Central memory CD8-positive, alpha-beta T cell (primary cell): ENCODE measurements at regions not wholly inside any gene's neighbourhood (a gene's known extent, or its start where the extent isn't known, plus 50 kb on each side); places are given as distances from the start of the nearest gene placed in this dataset.

Experiments
- ATAC-seq: fragments of 150-1000 bp; cut with Tn5 transposase; replicated peaks from 2 replicates; pipeline ENCODE4 v1.10.0; 2022; ENCODE audit warnings: mild to moderate bottlenecking, moderate FRiP score, moderate number of reproducible peaks; ENCODE audit not compliant: poor library complexity, severe bottlenecking; ENCODE audit errors: extremely low read depth
- DNase-seq, 2 donors: peaks; one replicate each; pipeline ENCODE4 v3.0.0; 2021; ENCODE audit warnings: low spot score in 2 of 2
- H3K27ac Mint-ChIP-seq: one replicate; pipeline ENCODE4 v1.8.0; 2022; ENCODE audit warnings: low read depth, mild to moderate bottlenecking, moderate library complexity, mixed read lengths
- H3K27me3 Mint-ChIP-seq: one replicate; pipeline ENCODE4 v1.8.0; 2022; ENCODE audit warnings: mixed read lengths
- H3K36me3 Mint-ChIP-seq: one replicate; pipeline ENCODE4 v1.8.0; 2022; ENCODE audit warnings: mild to moderate bottlenecking, moderate library complexity, mixed read lengths; ENCODE audit not compliant: insufficient read depth
- H3K4me1 Mint-ChIP-seq: one replicate; pipeline ENCODE4 v1.8.0; 2022; ENCODE audit warnings: mixed read lengths
- H3K4me3 Mint-ChIP-seq: one replicate; pipeline ENCODE4 v1.8.0; 2022; ENCODE audit warnings: mild to moderate bottlenecking, moderate library complexity, mixed read lengths
- H3K9me3 Mint-ChIP-seq: one replicate; pipeline ENCODE4 v1.8.0; 2022; ENCODE audit warnings: mixed read lengths

DNA sequence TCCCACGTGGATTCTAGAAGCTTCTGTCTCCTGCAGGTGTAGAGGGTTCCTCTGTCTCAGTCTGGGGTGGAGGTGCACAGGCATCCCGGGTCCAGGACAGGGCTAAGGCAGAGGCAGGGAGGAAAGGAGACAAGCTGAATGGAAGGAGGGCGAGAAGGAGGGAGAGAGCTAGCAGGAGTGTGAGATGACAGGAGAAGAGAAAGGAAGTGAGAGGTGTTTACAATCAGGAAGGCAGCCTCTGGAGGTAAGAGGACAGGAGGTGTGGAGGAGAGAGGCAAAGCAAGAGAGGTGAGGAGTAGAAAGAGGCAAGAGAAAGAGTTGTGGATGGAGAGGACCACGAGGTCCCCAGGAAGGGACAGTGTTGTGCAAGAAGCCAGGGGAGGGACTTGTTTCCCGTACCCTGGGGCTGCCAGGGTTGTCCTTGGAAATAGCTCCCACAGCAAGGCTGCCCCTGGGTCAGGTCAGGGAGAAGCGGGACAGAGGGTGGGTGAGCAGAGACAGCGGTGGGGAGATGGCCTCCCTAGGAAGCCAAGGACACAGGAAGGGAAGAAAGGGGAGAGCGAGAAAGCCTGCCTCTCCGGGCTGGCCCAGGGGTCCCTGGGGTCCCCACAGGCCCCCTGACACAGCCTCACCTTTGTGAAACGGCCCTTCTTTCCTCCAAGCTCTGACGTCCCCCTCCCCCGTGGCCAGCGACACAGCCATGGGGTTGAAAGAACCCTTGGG is 136.9 kb downstream of the CYP26B1 start:
- H3K9me3 Mint-ChIP-seq: no peaks in the 10 kb centered on the region
- H3K27ac Mint-ChIP-seq: no peak overlapping the region
- no peak overlapping the region for H3K4me3 Mint-ChIP-seq
- H3K36me3 Mint-ChIP-seq: peaks cover 2% of the 10 kb centered on the region
- H3K4me1 Mint-ChIP-seq: no peaks in the 10 kb centered on the region
- no peak for DNase-seq
- peaks cover 11% of the 10 kb centered on the region for H3K27me3 Mint-ChIP-seq
- no peak for ATAC-seq

DNA sequence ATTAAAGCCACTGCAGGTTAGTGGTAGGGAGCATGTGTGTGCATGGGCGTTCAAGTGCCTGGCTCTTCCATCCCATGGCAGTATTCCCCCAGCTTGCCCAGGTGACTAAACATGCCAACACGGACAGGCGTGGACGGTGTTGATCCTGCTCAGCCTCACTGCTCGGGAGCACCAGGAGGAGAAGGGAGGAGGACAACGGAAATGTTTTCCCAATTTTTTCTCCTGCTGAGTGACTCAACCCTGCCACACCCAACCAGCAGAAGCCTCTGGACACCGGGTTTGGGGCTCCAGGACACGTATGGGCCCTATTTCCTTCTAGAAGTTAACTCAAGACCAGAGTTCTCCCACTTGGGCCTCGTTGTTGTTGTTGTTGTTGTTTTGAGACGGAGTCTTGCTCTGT is 139.1 kb downstream of the CYP26B1 start:
- no peak for DNase-seq
- H3K9me3 Mint-ChIP-seq: no peaks in the 10 kb centered on the region
- no peak overlapping the region for H3K27ac Mint-ChIP-seq
- no peaks in the 10 kb centered on the region for H3K4me1 Mint-ChIP-seq
- peaks cover 11% of the 10 kb centered on the region for H3K27me3 Mint-ChIP-seq
- peaks cover 2% of the 10 kb centered on the region for H3K36me3 Mint-ChIP-seq
- ATAC-seq: no peak
- no peak overlapping the region for H3K4me3 Mint-ChIP-seq

DNA sequence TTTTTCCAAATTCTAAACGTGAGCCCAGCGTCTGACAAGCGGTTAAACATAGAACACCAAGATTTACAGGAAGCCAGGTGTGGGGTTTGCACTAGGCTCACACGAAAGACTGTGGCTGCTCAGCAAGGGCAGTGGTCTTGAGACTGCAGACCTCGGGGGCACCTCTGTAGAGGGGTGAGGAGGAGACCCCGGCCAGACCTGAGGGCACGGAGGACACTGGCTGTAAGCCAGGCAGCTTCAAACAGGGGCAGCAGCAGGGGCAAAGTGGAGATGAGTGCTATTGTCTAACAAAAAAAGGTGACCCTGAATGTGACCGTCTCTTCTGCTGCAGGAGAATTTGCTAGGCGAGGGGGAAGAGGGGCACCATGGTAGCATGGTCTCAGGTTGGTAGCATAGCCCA is 140.3 kb downstream of the CYP26B1 start:
- H3K9me3 Mint-ChIP-seq: no peaks in the 10 kb centered on the region
- ATAC-seq (no peak), DNase-seq (no peak)
- no peak overlapping the region for H3K4me3 Mint-ChIP-seq
- H3K27ac Mint-ChIP-seq: no peak overlapping the region
- H3K4me1 Mint-ChIP-seq: no peaks in the 10 kb centered on the region
- H3K27me3 Mint-ChIP-seq: peaks cover 19% of the 10 kb centered on the region
- peaks cover 2% of the 10 kb centered on the region for H3K36me3 Mint-ChIP-seq

DNA sequence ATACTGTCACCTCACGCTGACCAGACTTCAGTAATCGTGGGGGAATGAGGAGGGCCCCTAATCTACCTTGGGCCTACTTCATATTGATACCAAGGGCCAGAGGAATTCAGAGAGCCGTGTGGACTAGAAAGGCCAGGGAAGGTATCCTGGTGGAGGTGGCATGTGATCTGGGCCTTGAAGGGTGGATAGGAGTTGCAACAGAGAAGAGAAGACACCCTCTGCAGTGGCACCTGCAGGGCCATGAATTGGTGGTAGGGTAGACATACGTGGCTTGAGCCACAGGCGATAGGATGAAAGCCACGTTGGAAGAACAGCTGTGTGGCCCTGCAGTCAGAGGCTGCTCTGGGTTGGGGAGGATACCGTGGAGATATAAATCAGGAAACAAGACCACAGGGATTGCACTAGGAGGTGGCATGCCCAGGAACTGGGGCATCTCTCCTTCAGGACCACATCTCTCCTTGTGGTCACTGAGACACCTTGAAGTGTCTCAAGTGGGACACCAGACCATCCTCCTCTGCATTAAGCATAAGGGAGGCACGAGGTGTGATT is 141.4 kb downstream of the CYP26B1 start:
- Mint-ChIP-seq H3K27ac (no peak overlapping the region), H3K4me3 (no peak overlapping the region), H3K27me3 (peaks cover 21% of the 10 kb centered on the region), H3K36me3 (peaks cover 2% of the 10 kb centered on the region), H3K4me1 (no peaks in the 10 kb centered on the region), H3K9me3 (no peaks in the 10 kb centered on the region)
- DNase-seq (no peak), ATAC-seq (no peak)

DNA sequence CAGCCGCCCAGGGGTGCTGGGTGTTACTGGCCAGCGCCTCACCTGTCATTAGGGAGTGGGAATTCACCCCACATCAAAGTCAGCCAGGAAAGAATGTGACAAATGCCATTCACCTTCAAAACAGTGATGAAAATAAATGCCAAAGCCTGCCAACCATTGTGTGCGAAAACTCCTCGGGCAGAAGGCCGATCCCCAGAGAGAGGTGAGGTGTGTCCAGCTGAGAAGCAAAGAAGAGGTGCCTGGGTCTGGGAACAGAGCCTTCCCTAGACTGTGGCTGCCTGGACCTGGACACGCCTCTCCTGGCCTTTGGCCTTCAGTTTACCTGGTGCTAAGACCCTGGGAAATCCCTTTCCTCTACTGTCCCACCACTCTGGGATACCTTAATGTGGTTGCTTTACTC is 142.7 kb downstream of the CYP26B1 start:
- Mint-ChIP-seq H3K27me3 (peaks cover 20% of the 10 kb centered on the region), H3K4me3 (no peak overlapping the region), H3K27ac (no peak overlapping the region), H3K36me3 (peaks cover 2% of the 10 kb centered on the region), H3K4me1 (no peaks in the 10 kb centered on the region), H3K9me3 (no peaks in the 10 kb centered on the region)
- DNase-seq (no peak), ATAC-seq (no peak)

DNA sequence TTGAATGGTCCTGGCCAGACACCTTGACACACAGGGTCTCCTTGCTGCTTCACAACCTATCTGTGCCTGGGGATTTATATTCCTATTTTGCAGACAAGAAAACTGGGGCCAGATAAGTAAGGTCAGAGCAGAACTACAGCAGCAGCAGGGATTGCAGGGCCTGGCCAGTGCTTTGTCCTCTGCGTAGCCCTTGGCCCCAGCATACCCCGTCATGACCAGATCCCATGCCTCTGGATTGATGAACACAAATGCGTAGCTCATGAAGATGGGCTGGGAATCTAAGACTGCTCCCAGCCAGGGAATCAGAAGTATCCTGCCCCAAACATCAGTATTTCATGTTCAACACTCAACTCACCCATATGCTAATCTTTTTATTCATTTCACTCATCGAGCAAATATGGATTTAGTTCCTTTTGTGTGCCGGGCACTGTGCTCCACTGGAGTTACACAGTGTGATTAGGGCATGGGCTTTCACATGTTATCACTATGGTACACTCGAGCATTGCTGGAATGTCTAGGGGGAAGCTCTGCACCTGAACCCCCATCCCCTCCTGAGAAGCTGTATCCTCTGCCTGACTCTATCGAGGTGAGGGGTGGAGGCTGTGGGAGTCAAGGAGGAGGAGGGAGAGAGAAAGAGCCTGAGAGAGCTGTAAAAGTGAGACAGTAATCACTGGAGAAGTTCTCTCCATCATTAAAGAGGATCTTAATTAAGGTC is 143.3 kb downstream of the CYP26B1 start:
- ATAC-seq: no peak
- H3K27ac Mint-ChIP-seq: no peak overlapping the region
- H3K36me3 Mint-ChIP-seq: peaks cover 2% of the 10 kb centered on the region
- H3K9me3 Mint-ChIP-seq: no peaks in the 10 kb centered on the region
- no peak for DNase-seq
- no peaks in the 10 kb centered on the region for H3K4me1 Mint-ChIP-seq
- H3K4me3 Mint-ChIP-seq: no peak overlapping the region
- H3K27me3 Mint-ChIP-seq: peaks cover 26% of the 10 kb centered on the region

DNA sequence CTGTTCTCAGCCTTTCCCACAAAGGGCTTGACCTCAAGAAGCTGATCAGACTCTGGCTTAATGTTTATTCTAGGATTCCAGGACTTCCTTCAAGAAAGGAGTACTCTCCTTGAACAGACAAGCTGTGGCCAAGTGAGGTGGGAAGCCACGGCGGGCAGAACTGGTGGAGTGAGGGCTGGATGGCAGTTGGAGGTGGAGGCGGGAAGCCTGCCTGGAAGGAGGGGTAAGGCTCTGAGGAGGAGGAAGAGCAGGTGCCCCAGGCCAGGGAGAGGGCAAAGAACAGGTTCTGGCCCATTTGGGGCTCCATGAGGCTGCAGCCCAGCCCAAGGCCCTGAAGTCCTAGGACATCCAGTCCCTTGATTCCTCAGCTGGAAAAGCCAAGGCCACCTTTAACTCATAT is 143.9 kb downstream of the CYP26B1 start:
- peaks cover 28% of the 10 kb centered on the region for H3K27me3 Mint-ChIP-seq
- DNase-seq (no peak), ATAC-seq (no peak)
- peaks cover 2% of the 10 kb centered on the region for H3K36me3 Mint-ChIP-seq
- no peaks in the 10 kb centered on the region for H3K4me1 Mint-ChIP-seq
- no peak overlapping the region for H3K4me3 Mint-ChIP-seq
- no peaks in the 10 kb centered on the region for H3K9me3 Mint-ChIP-seq
- no peak overlapping the region for H3K27ac Mint-ChIP-seq

DNA sequence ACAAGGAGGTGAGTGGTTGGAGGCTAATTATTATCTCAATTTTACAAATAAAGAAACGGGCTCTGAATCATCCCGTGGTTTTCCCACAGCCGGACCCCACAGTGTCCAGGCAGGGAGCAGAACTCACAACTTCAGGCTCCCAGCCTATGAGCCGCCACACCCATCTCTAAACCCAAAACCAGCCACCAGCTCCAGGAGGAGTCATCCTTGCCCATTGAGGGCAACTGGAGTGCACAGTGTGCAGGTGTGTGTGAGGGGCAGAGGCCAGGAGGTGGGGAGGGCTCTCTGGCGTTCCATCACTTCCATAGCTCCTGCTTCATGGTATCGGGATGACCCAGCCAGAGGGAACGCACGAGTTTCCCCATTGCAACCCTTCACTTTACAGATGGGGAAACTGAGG is 144.5 kb downstream of the CYP26B1 start:
- H3K4me1 Mint-ChIP-seq: no peaks in the 10 kb centered on the region
- no peaks in the 10 kb centered on the region for H3K9me3 Mint-ChIP-seq
- H3K27ac Mint-ChIP-seq: no peak overlapping the region
- peaks cover 28% of the 10 kb centered on the region for H3K27me3 Mint-ChIP-seq
- H3K4me3 Mint-ChIP-seq: no peak overlapping the region
- ATAC-seq: no peak
- no peaks in the 10 kb centered on the region for H3K36me3 Mint-ChIP-seq
- DNase-seq: no peak

DNA sequence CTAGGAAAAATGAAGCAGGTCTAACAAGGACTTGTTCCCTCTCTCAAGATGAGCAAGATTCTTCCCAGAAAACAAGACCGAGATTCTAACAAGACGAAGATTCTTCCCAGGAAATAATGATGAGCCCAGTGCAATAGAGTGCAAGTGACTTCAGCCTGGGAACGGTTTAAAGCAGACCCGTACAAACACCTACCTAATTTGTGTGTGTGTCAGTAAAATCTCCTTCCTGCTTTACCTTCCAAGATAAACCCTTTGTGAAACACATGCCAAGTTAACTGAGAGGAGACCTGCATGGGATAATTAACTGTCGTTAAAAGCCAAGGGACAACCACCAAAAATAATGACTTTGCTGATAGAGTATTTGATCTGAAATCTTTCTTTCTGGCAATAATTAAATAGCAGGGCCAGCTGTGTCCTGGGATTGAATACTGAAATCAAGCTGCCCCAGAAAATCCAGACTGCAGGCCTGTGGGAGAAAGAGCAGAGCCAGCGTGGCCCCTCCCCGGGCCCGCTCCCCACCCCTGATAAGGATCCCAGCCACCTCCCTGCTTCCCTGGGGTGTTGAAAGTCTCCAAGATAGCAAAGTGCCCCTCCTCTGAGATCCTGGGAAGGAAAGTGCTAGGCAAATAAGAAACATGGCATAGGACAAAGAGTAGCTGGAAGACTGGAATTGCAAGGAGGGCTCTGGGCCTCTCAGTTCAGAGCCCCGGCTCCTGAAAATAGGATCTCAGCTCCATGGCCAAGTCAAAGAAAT is 145.5 kb downstream of the CYP26B1 start:
- H3K9me3 Mint-ChIP-seq: no peaks in the 10 kb centered on the region
- ATAC-seq (no peak), DNase-seq (no peak)
- no peaks in the 10 kb centered on the region for H3K36me3 Mint-ChIP-seq
- peaks cover 28% of the 10 kb centered on the region for H3K27me3 Mint-ChIP-seq
- no peaks in the 10 kb centered on the region for H3K4me1 Mint-ChIP-seq
- H3K4me3 Mint-ChIP-seq: no peak overlapping the region
- no peak overlapping the region for H3K27ac Mint-ChIP-seq

DNA sequence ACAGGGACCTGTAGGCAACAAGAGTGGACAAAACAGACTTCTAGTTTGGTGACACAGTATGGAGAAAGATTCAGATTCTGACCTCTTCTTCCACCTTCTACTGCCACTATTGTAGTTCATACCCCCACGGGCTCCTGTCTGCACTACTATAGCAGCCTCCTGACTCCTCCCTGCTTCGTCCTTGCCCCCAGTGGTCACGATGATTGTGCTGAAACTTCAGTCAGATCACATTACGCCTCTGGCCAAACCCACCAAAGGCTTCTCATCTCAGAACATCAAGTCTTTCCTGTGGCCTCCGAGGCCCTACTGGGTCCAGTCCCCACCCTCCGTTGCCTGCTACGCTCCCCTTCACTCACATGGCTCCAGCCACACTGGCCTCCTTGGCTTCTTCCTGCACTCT is 147.6 kb downstream of the CYP26B1 start:
- DNase-seq (no peak), ATAC-seq (no peak)
- no peak overlapping the region for H3K4me3 Mint-ChIP-seq
- peaks cover 28% of the 10 kb centered on the region for H3K27me3 Mint-ChIP-seq
- H3K36me3 Mint-ChIP-seq: no peaks in the 10 kb centered on the region
- no peaks in the 10 kb centered on the region for H3K4me1 Mint-ChIP-seq
- no peaks in the 10 kb centered on the region for H3K9me3 Mint-ChIP-seq
- no peak overlapping the region for H3K27ac Mint-ChIP-seq

DNA sequence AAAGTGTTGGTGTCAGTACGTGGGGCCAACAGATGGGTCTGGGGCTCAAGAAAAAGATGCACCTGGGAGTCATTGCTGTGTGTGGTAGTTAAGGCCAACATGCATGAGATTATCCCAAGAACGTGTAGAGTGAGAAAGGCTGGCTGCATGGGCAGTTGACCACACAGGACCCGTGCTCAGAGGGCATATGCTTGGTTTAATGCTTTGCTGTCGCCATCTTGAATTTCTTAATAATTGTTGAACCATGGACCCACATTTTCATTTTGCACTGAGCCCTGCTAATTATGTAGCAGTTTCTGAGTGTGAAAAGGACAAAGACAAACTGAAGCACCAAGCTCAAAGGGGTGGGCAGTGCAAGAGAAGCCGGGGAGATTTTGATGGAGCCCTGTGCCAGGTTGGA is 148.1 kb downstream of the CYP26B1 start:
- Mint-ChIP-seq H3K4me1 (no peaks in the 10 kb centered on the region), H3K9me3 (no peaks in the 10 kb centered on the region), H3K4me3 (no peak overlapping the region), H3K27me3 (peaks cover 28% of the 10 kb centered on the region), H3K27ac (no peak overlapping the region), H3K36me3 (no peaks in the 10 kb centered on the region)
- no peak for ATAC-seq
- DNase-seq: no peak

DNA sequence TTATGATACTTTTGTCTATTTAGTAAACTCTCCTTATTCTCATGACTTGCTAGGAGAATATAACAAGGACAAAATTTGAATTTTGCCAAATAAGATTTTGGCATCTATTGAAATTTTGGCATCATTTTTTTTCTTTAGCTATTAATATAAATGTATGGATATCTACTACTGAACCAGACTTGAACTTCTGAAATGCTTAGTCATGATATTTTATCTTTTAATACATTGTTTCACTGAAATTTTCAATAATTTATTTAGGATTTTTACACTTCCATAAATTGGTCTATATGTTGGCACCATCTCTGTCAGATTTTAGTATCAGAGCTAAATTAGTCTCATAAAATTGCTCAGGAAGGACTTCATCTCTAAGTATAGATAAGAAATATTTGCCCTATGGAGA is 149.8 kb downstream of the CYP26B1 start:
- Mint-ChIP-seq H3K9me3 (no peaks in the 10 kb centered on the region), H3K27me3 (peaks cover 24% of the 10 kb centered on the region), H3K36me3 (no peaks in the 10 kb centered on the region), H3K4me3 (no peak overlapping the region), H3K4me1 (no peaks in the 10 kb centered on the region), H3K27ac (no peak overlapping the region)
- DNase-seq: no peak
- ATAC-seq: no peak
